Stimulated activated CD4-positive, alpha-beta T cell treated with anti-CD3 and anti-CD28 coated beads, Interleukin-1b, Interleukin-23, amount 100 ng/mL, for 1 hour (primary cell): ENCODE measurements at regions not wholly inside any gene's neighbourhood (a gene's known extent, or its start where the extent isn't known, plus 50 kb on each side); places are given as distances from the start of the nearest gene placed in this dataset.
"Not testable (repeated sequence)": the region's sequence is repeated elsewhere in the genome, so short reads cannot be mapped to it uniquely, and the experiment has no call there.

ENCODE experiments used
- DNase-seq, 2 donors: peaks; one replicate each; pipeline ENCODE4 v3.0.0-alpha.2; 2020; ENCODE audit warnings: low read depth in 2 of 2

DNA sequence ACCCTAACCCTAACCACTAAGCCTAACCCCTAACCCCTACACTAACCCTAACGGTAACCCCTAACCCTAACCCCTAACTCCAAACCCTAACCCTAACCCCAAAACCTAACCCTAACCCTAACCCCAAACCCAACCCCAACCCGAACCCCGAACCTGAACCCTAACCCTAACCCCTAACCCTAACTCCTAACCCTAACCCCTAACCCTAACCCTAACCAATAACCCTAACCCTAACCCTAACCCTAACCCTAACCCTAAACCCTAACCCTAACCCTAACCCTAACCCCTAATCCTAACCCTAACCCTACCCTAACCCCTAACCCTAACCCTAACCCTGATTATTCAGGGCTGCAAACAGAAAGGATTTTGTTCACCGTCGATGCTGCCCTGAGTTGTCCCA, 144.6 kb upstream of the DUSP22 start:
- not testable (repeated sequence) for DNase-seq

DNA sequence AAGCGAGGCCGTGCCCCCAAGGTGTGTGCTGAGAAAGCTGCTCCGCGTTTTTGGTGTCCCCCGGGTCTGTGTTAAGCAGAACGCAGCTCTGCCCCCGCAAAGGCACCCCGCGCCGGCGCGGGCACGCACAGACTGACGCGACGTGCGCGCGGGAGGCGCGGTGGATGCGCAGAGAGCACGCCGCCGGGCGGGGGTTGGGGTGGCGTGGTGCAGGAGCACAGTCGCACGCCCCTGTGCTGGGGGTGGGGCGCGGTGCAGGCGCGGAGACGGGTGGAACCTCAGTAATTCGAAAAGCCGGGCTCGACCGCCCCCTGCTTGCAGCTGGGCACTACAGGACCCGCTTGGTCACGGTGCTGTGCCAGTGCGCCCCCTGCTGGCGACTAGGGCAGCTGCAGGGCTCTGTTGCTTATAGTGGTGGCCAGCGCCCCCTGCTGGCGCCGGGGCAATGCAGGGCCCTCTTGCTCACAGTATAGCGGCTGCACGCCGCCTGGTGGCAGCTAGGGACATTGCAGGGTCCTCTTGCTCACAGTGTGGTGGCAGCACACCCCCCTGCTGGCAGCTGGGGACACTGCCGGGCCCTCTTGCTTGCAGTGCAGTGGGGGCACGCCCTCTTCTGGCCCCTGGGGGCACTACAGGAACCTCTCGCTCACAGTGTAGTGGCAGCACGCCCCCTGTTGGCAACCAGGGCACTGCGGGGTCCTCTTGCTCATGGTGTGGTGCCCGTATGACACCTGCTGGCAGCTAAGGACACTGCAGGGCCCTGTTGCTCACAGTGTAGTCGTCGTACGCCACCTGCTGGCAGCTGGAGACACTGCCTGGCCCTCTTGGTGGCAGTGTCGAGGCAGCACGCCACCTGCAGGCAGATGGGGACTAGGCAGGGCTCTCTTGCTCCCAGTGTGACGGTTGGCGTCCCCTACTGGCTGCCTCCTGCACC, 144.0 kb upstream of the DUSP22 start:
- DNase-seq: peak; percentile 15 to 45

DNA sequence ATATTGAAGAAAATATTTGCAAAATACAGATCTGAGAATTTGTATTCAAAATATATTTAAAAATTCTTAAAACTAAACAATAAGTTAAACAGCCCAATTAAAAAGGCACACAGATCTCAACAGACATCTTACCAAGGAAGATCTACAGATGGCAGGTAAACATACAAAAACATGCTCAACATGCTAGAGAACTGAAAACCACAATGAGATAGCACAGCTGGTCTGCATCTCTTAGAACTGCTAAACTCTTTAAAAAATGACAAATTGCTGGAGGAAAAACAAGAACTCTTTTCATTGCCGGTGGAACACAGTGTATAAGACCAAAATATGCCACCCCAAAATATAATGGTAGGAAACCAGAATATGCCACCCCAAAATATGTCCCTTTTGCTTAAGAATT, 142.1 kb upstream of the DUSP22 start:
- DNase-seq: not testable (repeated sequence)

DNA sequence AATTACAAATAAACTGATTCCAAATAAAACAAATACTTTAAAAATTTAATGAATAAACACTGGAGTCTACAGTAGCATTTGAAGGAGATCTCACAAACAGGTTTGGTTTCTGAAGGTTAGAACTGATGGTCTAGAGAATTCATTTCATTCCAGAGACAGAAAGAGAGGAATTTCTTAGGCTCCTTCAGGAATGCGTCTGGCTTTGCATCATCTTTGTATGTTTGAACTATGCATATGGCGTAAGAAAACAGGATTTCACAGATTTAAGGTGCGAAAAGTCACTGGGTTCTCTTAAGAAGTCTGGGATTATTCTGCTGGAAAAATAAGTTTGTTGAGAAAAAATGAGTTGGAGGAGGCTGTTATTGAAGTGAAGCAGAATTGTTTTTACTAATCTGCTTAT, 139.9 kb upstream of the DUSP22 start:
- DNase-seq: not testable (repeated sequence)

DNA sequence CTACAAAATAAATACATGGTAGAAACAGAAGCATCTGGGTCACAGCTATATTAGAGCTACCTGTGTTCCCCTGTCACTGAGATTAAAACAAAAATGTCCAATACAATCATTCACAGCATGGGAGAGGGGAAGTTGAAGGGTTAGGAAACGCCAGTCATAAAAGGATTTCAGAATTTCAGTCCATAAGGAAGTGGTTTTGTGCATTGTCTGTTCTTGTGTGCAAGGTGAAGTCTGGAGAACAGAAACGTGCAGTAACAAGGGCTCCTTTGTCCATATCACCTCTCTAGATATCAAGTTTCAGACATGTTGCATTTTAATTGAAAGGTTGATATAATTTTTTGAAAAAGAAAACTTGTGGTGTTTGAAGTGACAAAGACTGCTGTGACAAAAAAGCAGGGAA, 139.3 kb upstream of the DUSP22 start:
- not testable (repeated sequence) for DNase-seq

DNA sequence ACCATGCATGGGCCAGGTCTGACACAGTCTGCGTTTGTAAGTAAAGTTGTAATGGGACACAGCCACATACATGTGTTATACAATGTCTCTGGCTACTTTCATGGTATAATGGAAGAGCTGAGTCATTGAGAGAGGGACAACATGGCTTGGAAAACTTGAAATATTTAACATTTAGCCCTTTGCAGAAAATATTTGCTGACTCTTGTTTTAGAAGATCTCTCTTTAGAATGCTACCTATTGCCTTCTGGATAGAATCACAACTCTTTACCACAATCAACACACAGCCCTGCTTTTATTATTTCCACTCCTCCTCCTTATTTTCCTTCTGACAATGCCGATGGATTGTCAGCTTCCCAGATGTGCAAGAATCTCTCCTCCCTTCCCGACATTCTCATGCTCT, 138.4 kb upstream of the DUSP22 start:
- DNase-seq: not testable (repeated sequence)

DNA sequence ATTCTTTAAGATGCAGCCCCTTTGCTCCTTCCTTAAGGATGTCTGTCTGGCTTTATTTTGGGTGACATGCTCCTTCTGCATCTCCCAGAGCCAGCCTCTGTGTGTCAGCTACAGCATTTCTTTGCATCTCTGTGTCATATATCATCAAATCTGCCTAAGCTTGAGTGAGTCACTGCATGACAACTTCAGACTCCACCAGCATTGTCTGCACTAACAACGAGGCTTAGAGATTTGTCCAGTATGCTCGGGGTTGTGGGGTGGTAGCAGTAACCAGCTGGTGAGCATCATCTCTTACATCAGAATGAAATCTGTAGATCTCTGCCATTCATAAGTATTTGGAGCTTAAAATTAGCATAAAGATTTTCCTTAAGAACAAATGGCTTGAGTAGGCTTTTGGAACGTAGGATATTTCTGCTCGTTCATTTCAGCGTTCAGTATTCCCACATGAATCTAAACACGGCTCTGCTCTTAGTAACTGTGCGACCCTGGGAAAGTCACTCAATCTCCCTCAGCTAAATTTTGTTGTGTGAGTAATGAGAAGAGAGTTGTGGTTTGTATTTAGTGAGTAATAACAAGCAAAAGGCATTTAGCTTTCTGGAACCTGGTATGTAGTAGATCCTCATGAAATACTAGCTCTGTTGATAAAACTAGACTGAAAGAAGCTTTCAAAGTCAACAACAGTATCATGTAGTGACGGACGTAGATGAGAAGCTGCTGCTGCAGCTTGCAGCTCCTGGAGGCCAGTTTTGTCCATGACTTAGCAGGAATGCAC, 137.8 kb upstream of the DUSP22 start:
- not testable (repeated sequence) for DNase-seq

DNA sequence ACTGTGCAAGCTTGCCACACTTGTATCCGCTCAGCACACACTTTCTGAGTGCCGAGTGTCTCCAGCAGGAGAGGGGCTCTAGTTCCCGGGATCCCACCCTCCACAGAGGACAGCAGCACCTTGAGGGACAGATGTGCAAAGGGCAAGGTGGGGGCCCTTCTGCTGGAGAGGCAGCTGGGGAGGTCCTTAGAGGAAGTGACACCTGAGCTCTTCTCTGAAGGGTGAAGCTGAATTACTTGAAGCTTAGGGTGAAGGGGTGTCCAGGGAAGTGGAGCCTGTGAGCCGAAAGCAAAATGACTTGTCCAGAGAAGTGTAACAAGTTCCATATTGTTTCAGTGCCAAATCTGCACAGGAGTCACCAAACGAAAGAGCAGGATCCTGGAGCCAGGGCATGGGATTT, 136.3 kb upstream of the DUSP22 start:
- no peak for DNase-seq

DNA sequence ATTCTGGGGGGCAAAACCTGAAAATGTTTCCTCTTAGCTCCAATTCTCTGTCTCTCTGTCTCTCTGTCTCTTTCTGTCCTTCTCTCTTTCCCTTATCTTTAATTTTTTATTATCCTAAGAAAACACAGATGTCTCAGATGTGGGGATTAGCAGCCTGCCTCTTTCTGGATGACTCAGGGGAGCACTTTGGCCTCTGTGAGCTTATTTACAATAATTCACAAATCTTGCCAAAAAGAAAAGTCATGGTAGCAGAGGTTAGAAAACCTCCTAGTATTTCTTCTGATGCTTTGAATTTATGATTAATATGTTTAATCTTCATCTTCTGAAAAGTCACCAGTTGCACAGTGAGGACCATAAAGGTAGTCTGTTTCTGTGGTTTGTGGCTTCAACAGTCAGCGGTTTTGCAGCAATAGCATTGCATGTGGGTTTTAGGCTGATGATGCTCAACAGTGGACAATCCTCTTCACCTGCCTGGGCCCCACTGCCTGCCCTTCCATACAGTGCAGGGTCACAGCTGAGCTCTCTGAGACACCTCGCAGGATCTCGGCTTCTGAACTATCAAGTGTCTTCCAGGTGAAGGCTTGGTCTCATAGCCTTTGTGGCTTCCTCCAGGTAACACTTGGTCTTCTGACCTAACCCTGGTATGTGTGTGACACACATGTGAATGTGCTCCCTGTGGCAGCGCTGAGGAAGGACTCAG, 135.7 kb upstream of the DUSP22 start:
- DNase-seq: not testable (repeated sequence)

DNA sequence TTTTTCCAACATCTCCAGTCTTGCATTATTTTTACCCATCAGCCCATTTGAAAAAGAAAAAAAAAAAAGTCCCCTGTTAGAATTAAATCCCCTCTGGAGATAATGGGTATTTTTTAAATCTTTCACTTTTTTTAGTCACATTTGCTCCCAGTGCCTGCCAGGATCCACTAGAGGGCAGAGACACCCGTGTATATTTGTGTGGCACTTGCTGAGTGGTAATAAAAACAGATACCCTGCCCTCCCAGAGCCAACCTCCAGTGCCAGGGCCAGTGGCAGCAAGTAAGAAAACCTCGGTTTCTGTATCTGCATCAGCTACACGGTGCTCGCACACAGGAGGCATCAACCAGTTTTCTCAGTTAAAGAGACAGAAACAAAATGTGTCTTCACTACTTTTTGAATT, 135.1 kb upstream of the DUSP22 start:
- not testable (repeated sequence) for DNase-seq

DNA sequence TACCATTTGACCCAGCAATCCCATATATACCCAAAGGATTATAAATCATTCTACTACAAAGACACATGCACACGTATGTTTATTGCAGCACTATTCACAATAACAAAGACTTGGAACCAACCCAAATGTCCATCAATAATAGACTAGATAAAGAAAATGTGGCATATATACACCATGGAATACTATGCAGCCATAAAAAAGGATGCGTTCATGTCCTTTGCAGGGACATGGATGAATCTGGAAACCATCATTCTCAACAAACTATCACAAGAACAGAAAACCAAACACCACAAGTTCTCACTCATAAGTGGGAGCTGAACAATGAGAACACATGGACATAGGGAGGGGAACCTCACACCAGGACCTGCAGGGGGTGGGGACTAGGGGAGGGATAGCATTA, 130.6 kb upstream of the DUSP22 start:
- DNase-seq: not testable (repeated sequence)

DNA sequence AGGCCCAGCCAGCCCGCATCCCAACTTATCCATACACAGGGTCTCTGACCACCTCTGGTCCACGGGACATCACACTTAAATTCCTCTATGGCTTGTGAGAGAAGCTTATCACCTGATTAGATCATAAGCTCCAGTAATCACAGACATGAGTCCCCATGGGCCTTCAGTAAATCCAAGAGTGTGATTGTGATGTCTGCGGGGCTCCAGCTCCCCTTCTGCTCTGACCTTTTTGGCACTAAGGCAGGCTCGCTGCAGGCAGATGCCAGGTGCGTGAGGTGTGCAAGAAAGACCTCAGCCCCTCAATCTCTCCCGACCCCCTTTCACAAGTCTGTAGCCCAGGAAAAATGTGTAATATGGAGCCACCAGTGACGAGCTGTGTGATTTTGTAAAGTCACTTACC, 127.6 kb upstream of the DUSP22 start:
- DNase-seq: no peak

DNA sequence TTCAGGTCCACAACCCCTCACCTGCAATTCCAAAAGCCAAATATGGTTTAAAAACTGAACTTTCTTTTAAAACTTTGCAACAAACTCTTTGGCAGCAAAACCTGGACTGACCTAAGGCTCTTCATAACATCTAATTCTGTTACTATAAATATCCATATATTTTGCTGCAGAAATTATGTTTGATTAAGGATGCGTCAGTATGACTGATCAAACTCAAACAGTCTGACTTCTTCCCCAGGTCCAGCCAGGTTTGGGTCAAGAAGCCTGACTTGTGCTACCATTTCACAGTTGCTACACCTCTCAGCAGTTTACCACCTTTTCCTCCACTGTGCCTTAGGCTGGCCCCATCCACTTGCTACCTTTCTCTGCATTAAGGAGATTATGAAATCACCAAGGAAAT, 127.0 kb upstream of the DUSP22 start:
- no peak for DNase-seq

DNA sequence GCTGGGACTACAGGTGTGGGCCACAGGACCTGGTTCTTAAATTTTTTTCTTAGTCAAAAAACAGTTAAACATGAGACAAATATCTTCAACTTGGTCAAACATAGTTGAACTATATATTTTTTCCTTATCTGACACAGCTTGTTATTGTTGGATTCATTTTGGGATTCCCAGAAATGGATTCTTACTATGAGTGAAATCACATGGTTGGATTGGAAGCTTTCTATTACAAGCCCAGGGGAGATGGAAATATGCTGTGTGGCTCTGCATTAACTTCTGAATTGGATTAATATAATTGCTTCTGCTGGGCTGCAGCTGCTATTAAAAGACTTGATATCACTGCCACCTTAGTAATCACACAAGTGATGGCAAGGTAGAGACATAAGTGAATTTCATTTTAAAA, 126.4 kb upstream of the DUSP22 start:
- no peak for DNase-seq

DNA sequence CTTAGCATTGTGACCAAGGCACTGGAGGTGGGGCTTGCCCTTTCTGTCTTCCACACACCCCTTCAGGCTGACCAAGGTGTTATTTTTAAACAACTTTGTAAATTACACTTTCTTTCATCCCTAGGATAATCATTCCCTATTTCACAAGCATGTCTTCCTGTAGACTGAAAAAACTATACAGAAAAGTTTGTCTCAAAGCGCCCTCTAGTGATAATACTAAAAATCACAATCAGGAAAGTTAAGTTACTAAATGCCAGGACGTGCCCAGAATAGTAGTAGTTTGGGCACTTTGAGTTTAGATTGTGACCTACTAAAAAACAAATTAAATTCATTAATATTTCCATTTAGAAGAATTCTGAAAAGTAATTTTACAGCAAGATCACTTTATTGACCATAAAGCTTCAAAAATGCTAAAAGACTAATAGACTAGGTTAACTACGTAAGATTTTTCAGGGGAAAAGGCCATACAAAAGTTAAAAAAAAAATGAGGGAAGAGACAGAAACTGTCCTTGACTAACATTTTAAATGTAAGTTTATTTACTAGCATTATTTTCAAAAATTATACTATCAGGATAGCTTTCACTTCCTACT, 123.3 kb upstream of the DUSP22 start:
- no peak for DNase-seq

DNA sequence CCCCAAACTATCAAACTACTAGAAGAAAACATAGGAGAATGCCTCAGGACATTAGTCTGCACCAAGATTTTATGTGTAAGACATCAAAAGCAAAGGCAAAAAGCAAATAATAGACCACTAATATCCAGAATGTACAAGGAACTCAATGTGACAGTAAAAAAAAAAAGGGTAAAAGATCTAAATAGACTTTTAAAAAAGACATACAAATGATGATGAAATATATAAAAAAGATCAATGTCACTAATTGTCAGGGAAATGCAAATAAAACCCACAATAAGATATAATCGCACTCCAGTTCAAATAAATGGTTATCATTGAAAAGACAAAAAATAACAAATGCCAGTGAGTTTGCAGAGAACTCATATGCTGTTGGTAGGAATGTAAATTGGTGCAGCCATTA, 118.3 kb upstream of the DUSP22 start:
- DNase-seq: no peak

DNA sequence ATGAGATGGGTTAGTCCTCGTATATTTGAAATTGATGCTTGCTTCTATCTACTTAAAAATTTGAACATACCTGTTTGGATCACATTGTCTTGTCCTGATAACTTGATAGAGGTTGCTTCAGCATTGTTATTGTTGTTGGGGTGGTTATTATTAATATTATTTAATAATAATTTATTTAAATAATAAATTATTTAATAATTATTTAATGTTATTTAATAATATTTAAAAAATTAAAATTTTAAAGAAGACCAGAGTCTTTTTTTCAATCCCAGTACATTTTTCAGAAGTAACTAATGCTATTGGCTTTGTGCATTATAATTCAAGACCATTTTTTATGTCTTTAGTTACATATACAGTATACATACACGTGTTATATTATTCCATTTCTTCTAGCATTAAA, 116.6 kb upstream of the DUSP22 start:
- no peak for DNase-seq

DNA sequence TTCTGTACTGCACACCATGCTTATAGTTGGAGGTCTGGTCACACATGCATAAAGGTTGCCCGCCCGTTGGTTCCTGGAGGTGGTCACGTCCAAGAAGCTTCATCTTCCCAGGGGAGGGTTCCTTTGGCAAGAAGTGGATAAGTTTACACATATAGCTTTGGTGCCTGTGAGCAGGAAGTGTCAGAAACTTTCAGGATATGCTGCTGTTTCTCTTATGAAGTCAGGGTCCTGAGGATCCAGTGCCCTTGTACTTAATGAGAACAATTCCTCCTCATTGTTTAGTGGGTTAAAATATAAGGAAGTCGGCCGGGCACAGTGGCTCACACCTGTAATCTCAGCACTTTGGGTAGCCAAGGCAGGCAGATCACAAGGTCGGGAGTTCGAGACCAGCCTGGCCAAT, 115.5 kb upstream of the DUSP22 start:
- DNase-seq: no peak

DNA sequence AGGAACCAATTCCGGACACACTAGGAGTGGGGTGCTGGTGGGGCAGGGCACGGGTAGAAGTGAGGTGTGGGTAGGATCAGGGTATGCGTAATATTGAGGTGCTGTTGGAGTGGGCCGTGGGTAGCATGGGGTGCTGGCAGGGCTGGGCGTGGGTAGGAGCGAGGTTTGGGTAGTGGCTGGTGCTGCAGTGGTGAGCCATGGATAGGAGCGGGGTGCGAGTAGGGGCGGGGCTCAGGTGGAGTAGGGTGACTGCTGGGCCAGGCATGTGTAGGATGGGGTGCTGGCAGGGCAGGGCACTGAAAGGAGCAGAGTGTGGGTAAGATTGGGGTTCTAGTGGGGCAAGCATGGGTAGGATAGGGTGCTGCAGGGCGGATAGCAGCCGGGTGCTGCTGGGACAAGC, 114.2 kb upstream of the DUSP22 start:
- DNase-seq: no peak

DNA sequence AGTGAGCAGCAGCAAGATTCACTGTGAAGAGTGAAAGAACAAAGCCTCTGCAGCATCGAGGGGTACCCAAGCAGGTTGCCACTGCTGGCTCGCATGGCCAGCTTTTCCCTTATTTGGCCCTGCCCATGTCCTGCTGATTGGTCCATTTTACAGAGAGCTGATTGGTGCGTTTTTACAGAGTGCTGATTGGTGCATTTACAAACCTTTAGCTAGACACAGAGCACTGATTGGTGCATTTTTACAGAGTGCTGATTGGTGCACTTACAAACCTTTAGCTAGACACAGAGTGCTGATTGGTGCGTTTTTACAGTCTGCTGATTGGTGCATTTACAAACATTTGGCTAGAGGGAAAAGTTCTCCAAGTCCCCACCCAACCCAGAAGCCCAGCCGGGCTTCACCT, 113.4 kb upstream of the DUSP22 start:
- DNase-seq: not testable (repeated sequence)

DNA sequence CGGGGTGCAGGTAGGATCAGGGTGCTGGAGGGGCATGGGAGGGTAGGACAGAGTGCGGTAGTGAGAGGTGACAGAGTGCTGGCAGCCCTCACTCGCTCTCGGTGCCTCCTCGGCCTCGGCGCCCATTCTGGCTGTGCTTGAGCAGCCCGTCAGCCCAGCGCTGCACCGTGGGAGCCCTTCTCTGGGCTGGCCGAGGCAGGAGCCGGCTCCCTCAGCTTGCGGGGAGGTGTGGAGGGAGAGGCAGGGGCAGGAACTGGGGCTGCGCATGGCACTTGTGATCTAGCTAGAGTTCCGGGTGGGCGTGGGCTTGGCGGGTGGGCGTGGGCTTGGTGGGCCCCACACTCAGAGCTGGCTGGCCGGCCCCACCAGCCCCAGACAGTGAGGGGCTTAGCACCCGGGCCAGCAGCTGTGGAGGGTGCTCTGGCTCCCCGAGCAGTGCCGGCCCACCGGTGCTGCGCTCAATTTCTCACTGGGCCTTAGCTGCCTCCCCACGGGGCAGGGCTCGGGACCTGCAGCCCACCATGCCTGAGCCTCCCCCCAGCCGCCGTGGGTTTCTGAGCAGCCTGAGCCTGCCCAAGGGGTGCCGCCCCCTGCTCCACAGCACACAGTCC, 112.8 kb upstream of the DUSP22 start:
- no peak for DNase-seq
